GM18499 (cell line): ENCODE measurements at regions not wholly inside any gene's neighbourhood (a gene's known extent, or its start where the extent isn't known, plus 50 kb on each side); places are given as distances from the start of the nearest gene placed in this dataset.

Experiments
- ATAC-seq: cut with Tn5 transposase; IDR thresholded peaks from one replicate; pipeline ENCODE4 v1.9.1; 2021; ENCODE audit warnings: moderate number of reproducible peaks; ENCODE audit not compliant: insufficient read depth, unreplicated experiment

DNA sequence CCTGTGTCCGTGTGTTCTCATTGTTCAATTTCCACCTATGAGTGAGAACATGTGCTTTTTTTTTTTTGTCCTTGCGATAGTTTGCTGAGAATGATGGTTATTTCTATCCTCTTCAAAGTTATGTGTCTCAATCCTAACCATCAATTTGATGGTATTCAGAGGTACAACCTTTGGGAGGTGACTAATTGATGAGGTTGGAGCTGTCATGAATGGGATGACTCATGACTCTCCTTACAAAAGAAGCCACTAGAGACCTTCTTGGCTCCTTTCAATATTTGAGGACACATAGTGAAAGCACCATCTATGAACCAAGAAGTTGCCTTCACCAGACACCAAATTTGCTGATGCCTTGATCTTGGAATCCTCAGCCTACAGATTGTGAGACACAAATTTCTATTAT lies 677.1 kb upstream of the DDX18 start:
- no peak for ATAC-seq

DNA sequence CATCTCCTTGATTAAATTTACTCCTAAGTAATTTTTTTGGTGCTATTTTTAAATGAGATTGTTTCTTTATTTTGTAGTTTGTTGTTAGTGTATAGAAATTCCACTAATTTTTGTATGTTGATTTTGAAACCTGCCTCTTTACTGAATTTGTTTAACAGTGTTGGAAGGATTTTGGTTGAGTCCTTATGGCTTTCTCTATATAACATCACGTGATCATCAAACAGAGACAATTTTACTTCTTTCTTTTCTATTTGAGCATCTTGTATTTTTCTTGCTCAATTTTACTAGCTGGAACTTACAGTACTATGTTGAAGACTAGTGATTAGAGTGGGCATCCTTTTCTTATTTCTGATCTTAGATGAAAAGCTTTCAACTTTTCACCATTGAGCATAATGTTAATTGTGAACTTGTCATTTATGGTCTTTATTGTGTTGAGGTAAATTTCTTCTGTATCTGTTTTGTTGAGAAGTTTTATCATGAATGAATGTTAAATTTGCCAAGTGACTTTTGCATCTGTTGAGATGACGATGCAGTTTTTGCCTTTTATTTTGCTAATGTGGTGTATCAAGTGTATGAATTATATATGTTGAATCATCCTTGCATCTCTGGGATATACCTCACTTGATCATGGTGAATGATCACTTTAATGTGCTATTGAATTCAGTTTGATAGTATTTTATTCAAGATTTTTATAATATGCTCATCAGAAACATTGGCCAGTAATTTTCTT lies 645.3 kb upstream of the DDX18 start:
- ATAC-seq, result no peak

DNA sequence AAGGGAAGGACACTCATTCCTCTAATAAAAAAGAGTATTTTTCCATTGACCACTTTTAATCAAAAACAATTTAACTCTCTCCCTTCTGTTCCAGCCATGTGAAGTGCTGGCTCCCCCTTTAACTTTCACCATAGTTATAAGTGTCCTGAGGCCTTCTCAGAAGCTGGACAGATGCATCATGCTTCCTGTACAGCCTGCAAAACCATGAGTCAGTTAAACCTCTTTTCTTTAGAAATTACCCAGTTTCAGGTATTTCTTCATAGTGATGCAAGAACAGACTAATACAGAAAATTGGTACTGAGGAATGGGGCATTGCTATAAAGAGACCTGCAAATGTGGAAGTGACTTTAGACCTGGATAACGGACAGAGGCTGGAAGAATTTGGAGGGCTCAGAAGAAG lies 643.6 kb upstream of the DDX18 start:
- ATAC-seq, result no peak

DNA sequence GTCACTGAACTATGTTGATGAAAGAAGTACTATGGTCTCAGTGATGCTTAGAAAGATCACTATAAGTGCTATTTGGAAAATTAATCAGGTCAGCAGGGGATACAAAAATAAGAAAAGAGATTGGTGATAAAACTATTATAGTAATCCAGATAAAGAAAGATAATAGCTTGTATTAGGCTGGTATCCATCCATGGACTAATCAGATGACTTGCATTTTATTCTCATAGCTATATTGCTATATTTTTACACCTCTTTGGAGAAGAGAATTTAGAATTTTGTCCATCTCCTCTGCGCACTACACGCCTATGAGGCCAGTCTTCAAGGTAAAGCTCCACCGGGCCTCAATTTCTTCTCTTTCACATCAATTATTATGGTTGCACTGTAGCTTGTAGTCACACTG lies 635.1 kb upstream of the DDX18 start:
- ATAC-seq, result no peak

DNA sequence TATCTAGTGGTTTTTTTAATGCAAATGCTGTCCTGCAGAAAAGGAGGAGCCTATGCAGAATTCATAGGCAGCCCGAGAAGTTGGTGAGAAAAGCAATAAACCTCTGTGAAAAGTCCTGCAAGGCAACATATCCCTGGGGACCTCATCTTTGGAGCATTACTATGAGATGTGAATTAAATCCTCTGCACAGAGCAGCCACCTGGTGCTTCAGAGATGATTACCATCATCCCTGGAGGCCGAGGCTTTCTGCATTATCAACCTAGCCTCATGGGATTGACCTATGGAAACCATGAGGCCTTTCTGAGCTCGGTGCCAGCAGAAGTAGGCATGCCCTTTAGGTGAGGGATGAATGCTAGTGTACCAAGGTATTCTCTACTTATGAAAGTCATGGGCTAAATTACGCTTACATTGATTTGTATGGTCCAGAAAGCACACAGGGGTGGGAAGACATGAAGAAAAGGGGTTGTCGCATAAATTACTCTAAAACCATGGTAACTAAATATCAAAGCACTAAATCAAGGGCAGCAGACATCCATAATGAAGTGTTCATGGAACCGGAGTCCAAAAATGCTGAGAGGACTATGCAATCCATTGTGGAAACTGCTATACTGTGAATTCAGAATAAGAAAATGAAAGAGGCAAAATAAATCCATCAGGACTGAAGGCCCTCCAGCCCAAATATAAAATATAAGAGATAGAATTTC lies 623.5 kb upstream of the DDX18 start:
- ATAC-seq, result no peak

DNA sequence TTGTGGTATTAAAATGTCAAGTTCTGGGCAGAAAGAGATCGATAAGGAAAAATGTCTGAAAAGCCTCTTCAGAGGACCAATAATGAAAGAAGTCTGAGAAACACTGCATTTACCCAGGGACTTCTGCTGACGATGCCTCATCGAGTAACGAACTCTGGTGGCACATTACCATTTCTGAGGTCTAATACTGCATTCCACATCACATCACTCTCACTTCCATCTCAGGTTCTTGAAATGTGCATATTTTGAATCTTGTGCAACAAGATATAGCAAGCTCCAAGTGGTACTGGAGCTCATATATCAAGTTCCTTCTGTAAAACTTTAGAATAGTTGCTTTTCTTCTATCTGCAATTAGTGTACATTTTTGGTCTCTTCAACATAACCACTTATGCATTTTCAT lies 619.1 kb upstream of the DDX18 start:
- no peak for ATAC-seq

DNA sequence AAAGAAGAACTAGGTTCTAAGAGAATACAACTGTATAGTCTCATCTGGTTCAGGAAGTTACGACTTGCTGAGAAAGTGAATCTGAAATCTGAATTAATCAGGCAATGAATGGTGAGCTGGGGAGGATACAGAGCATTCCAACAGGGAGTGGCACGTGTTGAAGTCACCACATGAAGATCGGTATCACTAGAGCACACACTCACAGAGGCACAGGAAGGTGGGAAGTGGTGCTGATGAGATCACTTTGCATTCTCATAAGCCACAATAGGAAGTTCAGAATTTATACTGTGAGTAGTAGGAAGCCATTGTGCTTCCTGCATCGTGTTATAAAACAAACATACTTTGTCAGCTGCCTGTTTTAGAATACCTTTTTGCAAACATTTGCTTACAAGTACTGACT lies 615.0 kb upstream of the DDX18 start:
- ATAC-seq, result no peak

DNA sequence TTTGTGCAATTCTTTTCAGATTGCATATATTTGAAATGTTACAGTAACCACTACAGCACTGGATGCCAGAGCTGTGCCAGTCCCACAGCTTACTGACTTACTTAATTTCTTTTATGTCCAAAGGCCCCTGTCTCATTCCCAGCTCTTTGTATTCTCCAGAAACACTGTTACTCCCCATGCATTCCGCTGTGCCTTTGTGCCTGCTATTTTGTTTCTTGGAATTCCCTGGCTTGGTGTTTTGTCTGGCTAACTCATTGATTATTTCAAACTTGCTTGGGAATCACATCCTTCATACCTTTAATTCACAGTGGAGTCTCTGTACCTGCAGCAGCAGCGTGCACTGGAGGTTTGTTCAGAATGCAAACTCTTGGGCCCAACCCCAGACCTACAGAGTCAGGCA lies 601.9 kb upstream of the DDX18 start:
- no peak for ATAC-seq

DNA sequence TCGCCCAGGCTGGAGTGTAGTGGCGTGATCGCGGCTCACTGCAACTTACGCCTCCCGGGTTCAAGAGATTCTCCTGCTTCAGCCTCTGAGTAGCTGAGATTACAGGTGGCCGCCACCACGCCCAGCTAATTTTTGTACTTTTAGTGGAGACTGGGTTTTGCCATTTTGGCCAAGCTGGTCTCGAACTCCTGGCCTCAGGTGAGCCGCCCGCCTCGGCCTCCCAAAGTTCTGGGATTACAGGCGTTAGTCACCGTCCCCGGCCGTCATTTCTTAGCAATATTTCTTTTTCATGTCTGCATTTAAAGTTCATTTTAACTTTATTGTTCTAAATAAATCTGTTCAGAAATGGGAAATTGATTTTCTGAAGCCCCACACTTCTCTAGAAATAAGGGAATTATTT lies 597.3 kb upstream of the DDX18 start:
- no peak for ATAC-seq

DNA sequence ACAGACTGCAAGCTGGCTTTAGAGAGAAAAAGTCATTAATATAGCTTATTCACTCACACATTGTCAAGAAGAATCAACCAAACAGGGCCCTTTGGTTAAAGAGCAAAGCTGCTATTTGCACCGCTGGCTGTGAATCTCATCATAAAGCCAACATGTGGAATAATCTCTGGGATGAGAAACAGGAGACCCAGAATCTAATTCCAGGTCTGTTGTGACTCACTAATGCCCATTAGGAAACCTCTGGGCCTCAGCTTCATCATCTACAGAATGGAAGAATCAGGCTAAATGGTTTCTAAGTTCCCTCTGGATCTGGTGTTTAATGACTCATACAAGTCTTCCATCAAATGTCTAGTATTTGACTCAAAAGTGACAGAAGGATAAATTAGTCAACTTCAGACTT lies 591.7 kb upstream of the DDX18 start:
- ATAC-seq, result no peak

DNA sequence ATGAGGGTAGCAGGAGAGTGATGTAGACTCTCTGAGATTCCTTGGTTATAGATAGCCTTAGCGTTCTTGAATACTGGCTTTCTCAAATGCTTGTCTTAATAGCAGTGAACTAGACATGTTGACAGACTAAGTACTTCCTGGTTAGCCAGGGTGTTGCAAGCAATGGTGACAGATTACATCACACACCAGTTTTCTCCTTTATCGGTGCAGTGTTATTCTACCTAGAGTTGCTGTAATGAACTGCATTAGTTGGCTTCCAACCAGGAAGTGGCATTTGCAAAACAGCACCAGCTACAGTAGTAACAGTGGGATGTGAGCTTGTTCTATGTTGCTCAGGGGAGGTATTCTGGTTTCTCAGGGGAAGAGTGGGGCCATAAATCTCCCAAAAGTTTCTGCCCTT lies 582.2 kb upstream of the DDX18 start:
- no peak for ATAC-seq

DNA sequence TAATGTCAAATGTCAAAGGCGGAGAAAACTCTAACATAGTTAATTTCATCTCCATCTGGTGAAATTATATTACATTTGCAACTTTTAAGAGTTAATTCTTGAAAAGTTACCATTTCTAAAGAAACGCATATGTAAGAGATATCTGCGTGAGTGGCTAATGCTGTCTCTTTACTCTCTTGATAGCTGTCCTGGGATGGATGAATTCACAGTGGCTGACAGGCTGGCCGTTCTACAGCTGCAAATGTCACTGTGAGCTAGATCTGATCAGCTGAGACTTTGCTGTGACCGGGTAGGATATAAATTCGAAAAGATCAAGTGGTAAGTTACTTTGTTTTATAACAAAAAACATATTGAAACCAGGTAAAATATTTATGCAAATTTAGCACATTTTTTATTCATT lies 557.1 kb upstream of the DDX18 start:
- no peak for ATAC-seq

DNA sequence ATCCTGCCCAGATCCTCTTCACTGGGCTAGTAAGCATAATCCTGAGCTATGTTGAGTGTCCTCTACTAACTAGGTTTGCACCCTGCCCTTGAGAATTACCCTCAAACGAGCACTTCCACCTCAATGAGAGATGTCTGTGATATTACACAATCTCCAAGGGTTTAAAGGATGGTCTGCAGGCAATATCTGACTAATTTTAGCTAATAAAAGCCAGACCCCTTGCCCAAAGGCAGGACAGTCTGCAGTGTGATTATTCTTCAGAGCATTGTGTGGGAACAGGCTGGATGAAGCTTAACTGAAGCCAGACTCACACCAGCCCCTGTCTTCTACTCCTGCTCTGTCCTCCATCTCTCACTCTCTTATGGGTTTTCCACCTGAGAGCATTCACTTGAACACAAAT lies 544.9 kb upstream of the DDX18 start:
- no peak for ATAC-seq

DNA sequence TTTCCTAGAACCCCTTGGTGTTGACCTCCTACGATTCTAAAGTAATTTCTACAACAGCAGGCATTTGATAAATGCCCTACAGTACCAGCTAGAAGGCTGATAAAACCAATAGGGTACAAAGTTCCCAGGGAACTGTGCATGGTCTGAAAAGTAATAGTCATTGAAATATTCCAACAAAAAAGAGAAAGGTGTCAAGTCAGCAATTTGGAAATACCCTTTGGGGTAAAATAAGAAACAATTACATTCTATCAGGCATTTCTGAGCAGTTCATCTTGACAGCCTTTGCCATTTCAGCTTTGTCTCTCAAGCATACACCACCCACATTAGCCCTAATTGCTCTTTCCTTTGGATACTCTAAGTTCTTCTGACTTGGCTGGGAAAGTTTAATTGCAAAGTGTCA lies 542.9 kb upstream of the DDX18 start:
- no peak for ATAC-seq

DNA sequence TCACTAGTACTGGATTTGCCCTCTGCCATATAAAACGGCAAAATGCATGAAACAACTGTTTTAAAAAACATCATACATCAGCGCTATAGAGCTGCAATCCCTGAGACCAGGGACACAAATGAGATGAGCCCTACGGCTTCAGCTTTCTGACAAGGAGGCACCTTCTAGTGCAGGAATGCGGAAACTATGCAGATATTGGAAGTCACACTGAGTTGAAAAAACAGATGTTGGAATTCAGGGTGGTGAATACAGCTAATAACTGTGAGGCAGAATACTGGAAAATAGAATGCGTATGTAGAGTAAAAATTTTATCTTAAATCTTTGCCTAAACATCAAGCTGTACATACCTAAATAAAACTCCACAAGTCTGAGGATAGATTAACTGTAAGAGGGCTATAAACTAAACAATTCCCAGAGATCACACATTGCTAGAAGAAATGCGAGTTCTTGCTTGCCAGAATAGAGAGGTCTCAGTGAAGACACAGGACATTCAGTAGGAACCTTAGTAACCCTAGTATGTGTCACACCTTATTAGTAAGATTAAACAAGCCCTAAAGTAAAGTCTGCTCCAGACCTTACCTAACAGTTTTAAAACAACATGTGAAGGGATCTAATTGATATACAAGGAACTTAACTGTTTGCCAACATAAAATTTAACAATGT lies 541.4 kb upstream of the DDX18 start:
- ATAC-seq, result no peak

DNA sequence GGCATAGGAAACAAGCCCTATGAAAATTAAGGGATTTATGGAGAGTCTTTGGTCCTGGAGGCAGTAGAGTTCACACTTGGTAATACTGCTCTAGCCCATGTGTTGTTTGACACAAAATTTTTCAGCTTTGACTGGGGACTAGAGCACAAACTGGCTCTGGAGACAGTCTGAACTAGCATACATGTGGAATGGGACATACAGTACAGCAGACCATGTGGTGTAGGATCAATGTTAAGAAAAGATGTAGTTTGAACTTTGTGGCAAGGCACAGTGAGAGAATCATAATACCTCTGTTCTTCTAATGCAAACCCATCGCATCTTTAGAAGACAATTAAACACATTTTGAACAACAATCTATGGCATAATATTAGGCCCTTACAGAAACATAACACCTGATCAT lies 521.5 kb upstream of the DDX18 start:
- no peak for ATAC-seq

DNA sequence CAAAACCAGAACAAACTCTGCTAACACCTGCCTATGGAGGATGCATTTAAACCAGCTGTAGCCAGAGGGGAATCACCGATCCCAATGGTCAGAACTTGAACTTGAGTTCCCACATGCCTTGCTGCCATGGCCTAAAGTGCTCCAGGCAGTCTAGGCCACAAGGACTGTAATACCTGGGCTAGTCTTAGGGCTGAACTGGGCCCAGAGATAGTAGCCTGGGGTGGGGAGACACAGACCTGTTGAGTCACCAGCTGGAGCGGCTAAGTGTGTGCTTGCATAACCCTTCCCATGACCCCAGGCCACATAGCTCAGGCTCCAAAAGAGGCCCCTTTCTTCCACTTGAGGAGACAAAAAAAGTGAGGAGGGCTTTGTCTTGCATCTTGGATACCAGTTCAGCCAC lies 515.0 kb upstream of the DDX18 start:
- no peak for ATAC-seq

DNA sequence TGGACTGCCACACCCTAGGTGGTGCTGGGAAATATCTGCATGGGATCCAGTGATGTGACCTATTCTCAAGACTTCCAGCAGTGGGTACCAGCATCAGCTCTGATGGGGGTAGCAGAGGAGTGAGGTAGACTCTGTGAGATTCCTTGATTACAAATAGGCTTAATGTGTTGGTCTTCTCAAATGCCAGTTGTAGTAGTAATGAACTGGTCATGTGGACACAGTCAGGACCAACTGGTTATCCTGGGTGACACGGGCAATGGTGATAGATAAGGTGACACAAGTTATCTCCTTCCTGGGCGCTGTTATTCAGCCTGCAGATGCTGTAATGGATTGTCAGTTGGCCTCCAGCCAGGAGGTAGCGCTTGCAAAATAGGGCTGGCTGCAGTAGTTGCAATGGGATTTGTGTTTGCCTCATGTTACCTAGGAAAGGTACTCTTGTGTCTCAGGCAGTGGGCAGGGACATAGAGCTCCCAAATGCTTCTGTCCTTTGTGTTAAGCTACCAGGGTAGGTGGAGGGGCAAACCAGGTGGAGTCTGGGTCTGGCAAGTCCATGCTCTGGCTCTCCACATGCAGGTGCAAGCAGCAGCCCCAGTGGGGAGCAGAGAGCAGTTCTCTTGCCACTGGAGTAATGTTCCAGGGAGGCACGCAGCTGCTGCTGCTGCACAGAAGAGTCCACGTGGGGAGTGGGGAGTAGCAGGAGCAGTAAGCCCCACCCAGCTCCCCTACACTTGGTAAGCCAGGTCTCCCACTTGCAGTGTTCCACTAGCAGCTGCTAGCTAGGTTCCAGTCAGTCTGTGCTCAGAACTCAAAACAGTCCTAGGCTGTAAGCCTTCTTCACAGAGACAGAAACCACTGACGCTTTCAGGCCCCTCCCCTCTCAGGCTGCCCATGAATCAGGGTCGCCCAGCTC lies 505.4 kb upstream of the DDX18 start:
- no peak for ATAC-seq

DNA sequence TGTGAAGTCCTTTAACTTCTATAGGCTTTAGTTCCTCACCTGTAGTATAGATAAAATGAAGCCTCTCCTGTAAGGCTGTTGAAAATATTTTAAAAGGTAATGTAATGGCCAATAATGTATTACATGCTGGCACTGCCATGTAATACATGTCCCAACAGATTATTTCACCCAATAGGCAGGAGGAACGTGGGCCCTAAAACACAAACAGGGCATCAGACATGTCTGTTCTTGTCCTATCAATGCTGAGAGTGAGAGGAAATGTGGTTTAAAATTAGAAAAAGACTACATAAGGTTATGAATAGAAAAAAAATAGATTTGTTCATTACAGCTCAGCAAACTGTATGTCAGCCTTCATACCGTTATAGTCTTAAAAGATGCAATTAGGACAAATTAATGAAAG lies 492.7 kb upstream of the DDX18 start:
- ATAC-seq, result no peak

DNA sequence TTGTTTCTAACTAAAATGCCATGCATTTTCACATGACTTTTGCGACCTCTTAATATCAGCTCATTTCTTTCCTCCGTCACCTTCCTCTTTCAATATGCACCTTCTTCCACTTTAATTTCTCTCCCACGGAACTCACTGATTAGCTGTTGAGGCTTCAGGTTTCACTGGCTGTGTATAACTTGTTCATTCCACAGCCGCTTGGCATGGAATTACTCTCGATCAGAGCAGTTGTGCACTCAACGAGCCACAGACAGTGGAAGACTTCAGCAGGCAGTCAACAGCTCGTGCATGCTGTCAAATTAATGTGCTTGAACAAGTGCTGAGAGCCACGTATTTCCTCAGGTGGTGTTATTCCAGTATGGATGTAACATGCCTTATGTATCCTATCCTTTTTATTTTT lies 491.2 kb upstream of the DDX18 start:
- ATAC-seq, result no peak

DNA sequence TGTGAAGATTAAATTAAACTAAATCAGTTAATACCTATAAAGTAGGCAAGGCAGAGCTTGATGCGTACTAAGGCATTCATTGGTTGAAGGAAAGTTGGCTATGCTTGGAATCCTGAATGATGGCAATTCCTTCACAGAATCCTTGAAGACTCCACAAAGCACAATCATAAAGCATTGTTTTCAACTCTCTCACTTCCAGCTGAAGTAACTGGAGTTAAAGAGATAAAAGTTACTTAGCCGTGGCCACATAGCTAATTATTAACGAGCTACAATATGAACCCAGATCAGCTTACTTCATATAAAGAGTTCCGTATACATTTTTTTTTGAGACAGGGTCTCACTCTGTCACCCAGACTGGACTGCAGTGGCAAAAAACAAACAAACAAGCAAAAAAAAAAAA lies 483.9 kb upstream of the DDX18 start:
- no peak for ATAC-seq
